OCI-LY3 (cell line): ENCODE measurements at regions not wholly inside any gene's neighbourhood (a gene's known extent, or its start where the extent isn't known, plus 50 kb on each side); places are given as distances from the start of the nearest gene placed in this dataset.

ENCODE experiments used
- H2AFZ ChIP-seq: fragments of 200-600, 300-600 bp; shearing (Covaris generic); 2 replicates; pipeline ENCODE4 v1.6.0; 2014; ENCODE audit warnings: antibody characterized with exemption, low read depth, low read length
- H3K27ac ChIP-seq: fragments of 200-600, 300-600 bp; sonication (generic); 2 replicates; pipeline ENCODE4 v1.5.1; 2014; ENCODE audit warnings: mild to moderate bottlenecking, low read length, moderate library complexity, mixed read lengths
- H3K27me3 ChIP-seq: fragments of 200-600, 300-600 bp; sonication (generic); 2 replicates; pipeline ENCODE4 v1.6.1; 2014; ENCODE audit warnings: low read depth, low read length, mixed read lengths
- H3K36me3 ChIP-seq: fragments of 200-600, 300-600 bp; sonication (generic); replicated peaks from 2 replicates; pipeline ENCODE3; 2014; ENCODE audit warnings: low read depth, low read length, mixed read lengths
- H3K4me1 ChIP-seq: fragments of 300-600, 200-600 bp; sonication (generic); 2 replicates; pipeline ENCODE4 v1.6.1; 2014; ENCODE audit warnings: low read length, mixed read lengths
- H3K4me2 ChIP-seq: fragments of 200-600, 300-600 bp; sonication (generic); 2 replicates; pipeline ENCODE4 v1.6.1; 2014; ENCODE audit warnings: low read length, mixed read lengths
- H3K4me3 ChIP-seq: fragments of 300-600, 200-600 bp; sonication (generic); 2 replicates; pipeline ENCODE4 v1.5.1; 2014; ENCODE audit warnings: antibody characterized with exemption, mild to moderate bottlenecking, low read length, moderate library complexity
- H3K79me2 ChIP-seq: fragments of 300-600, 200-600 bp; shearing (Covaris generic); 2 replicates; pipeline ENCODE4 v1.6.1; 2014; ENCODE audit warnings: mild to moderate bottlenecking, low read length, mixed read lengths
- H3K9ac ChIP-seq: fragments of 300-600, 200-600 bp; shearing (Covaris generic); 2 replicates; pipeline ENCODE4 v1.6.0; 2014; ENCODE audit warnings: mild to moderate bottlenecking, low read length, moderate library complexity
- H3K9me3 ChIP-seq: fragments of 200-600, 300-600 bp; shearing (Covaris generic); 2 replicates; pipeline ENCODE4 v1.6.1; 2014; ENCODE audit warnings: low read length, mixed read lengths; ENCODE audit not compliant: insufficient read depth
- H4K20me1 ChIP-seq: fragments of 200-600, 300-600 bp; sonication (generic); 2 replicates; pipeline ENCODE4 v1.6.1; 2016; ENCODE audit warnings: low read length, mixed read lengths; ENCODE audit not compliant: insufficient read depth
- EZH2phosphoT487 ChIP-seq: fragments of 200-600 bp; shearing (Covaris generic); IDR thresholded peaks from 2 replicates; pipeline ENCODE4 v1.6.1; 2018; ENCODE audit warnings: antibody characterized with exemption, mixed run types, low read depth
- TF ChIP-seq, protein P1 (sequence below): fragments of 200-600, 300-600 bp; sonication (generic); IDR thresholded peaks from 2 replicates; pipeline ENCODE4 v1.5.1; 2014; ENCODE audit warnings: antibody characterized with exemption, low read length, low read depth

DNA sequence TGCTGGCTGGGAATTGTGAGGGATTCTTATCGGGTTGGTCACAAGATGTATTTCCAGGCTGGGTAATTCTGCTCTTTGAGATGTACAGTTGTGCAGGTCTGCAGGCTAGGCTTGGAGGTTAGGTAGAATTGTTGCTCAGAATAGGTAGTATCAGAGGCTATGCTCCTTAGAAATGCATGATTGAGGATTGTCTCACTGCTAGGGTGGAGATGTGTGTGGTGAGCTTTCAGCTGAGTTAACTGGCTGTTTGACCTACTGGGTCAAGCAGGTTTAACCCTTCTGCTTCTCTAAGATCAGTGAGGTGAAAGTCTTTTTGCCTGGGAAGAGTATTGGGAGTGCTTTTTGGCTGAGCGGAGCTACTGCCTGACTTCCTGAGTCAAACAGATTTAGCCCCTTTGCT, 701.1 kb downstream of the UTRN start:
- Histone ChIP-seq H3K4me2 (no peak overlapping the region), H3K9me3 (no peaks in the 10 kb centered on the region), H3K27me3 (no peaks in the 10 kb centered on the region), H3K36me3 (no peaks in the 10 kb centered on the region), H3K9ac (no peak overlapping the region), H3K79me2 (no peaks in the 10 kb centered on the region), H3K4me3 (no peak overlapping the region), H4K20me1 (no peaks in the 10 kb centered on the region), H3K27ac (no peak overlapping the region), H3K4me1 (no peaks in the 10 kb centered on the region), H2AFZ (no peak overlapping the region)
- TF ChIP-seq, protein P1, sequence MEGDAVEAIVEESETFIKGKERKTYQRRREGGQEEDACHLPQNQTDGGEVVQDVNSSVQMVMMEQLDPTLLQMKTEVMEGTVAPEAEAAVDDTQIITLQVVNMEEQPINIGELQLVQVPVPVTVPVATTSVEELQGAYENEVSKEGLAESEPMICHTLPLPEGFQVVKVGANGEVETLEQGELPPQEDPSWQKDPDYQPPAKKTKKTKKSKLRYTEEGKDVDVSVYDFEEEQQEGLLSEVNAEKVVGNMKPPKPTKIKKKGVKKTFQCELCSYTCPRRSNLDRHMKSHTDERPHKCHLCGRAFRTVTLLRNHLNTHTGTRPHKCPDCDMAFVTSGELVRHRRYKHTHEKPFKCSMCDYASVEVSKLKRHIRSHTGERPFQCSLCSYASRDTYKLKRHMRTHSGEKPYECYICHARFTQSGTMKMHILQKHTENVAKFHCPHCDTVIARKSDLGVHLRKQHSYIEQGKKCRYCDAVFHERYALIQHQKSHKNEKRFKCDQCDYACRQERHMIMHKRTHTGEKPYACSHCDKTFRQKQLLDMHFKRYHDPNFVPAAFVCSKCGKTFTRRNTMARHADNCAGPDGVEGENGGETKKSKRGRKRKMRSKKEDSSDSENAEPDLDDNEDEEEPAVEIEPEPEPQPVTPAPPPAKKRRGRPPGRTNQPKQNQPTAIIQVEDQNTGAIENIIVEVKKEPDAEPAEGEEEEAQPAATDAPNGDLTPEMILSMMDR = no peak
- TF ChIP-seq EZH2phosphoT487 = no peak

DNA sequence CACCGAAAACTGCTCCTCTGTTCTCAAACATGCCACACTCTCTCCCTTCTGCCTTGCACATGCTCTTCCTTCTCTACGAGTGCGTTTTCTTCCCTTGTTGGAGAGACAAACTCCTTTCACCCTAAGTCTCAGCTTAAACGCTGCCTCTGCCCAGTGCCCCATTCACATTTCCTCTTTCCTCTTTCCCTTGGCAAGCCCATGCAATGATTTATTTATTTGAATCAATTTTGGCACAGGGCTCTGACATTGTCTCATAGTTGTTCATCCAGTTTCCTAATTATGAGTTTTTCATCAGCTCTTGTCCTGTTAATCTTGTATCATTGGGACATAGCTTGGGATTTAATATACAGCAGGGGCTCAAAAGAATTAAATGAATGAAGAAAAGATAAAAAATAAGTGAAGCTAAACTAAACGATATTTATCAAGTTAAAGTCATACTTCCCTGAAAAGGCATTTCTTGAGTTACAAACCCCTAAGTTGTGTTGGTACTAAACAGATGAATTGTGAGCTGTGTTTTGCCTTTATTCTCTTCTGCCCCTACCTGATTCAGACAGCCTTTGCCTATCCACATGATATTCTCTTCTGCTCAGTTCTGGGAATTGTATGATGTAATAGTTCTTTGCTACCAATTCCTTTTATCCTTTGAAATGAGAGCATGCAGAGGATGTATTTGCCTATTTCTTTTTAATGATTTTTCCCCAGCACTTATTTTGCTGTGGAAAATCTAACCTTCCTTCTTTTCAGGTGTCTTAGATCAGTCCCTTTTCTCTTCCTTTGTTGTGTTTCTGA, 704.4 kb downstream of the UTRN start:
- TF ChIP-seq, protein P1 = no peak
- no peak for TF ChIP-seq EZH2phosphoT487
- Histone ChIP-seq H3K9me3 (no peaks in the 10 kb centered on the region), H3K4me3 (no peak overlapping the region), H3K36me3 (no peaks in the 10 kb centered on the region), H3K27me3 (no peaks in the 10 kb centered on the region), H3K79me2 (no peaks in the 10 kb centered on the region), H2AFZ (no peak overlapping the region), H3K4me2 (no peak overlapping the region), H3K27ac (no peak overlapping the region), H3K4me1 (no peaks in the 10 kb centered on the region), H4K20me1 (no peaks in the 10 kb centered on the region), H3K9ac (no peak overlapping the region)

DNA sequence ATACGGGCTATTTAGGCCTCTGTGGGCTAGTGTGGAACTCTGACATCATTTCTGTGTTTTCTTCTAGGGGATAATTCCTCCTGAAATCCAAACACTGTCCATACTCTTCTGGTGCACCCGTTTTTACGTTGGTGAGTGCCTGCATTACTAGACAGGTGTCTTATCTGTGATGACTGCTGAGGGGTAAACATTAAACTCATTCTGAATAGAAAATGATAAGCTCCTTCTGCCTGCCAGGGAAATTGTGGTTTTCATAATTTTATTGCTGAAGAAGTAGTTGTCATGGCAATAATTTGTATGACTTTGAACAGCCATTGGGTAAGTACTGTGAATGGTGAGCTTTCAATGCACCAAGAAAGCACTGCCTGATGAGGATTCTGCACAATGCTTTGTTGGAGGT, 705.6 kb downstream of the UTRN start:
- H3K79me2 ChIP-seq = no peaks in the 10 kb centered on the region
- H3K9ac ChIP-seq = no peak overlapping the region
- H3K27me3 ChIP-seq = no peaks in the 10 kb centered on the region
- no peak overlapping the region for H3K27ac ChIP-seq
- no peak for TF ChIP-seq EZH2phosphoT487
- TF ChIP-seq, protein P1 = no peak
- H3K9me3 ChIP-seq = no peaks in the 10 kb centered on the region
- H3K4me2 ChIP-seq = no peak overlapping the region
- H4K20me1 ChIP-seq = no peaks in the 10 kb centered on the region
- no peaks in the 10 kb centered on the region for H3K36me3 ChIP-seq
- no peak overlapping the region for H3K4me3 ChIP-seq
- H2AFZ ChIP-seq = no peak overlapping the region
- no peaks in the 10 kb centered on the region for H3K4me1 ChIP-seq

DNA sequence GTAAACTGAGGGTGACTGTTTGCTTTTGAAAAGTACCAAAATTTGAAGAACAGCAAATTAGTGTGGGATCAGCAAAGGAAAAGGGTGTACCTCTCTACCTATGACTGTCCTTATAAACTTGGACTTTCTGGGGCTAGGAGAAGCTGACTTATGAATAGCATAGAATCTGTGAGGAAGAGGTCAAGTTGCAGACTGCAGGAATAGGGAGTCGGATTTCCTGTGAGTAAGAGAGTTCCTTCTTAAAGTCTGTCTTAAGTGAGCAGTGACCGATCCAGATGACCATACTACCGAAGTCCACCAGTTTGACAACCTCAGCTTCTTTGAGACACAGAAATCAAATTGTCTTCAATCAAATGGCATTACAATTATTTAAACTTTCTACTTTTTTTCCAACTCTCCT, 708.7 kb downstream of the UTRN start:
- no peak for TF ChIP-seq EZH2phosphoT487
- TF ChIP-seq, protein P1 = no peak

More for the DNA sequence above, 708.7 kb downstream of the UTRN start:
- Histone ChIP-seq H3K9ac (no peak overlapping the region), H3K27me3 (no peaks in the 10 kb centered on the region), H3K4me2 (no peak overlapping the region), H3K79me2 (no peaks in the 10 kb centered on the region), H3K4me3 (no peak overlapping the region), H3K36me3 (no peaks in the 10 kb centered on the region), H2AFZ (no peak overlapping the region), H3K9me3 (no peaks in the 10 kb centered on the region), H3K27ac (no peak overlapping the region), H3K4me1 (no peaks in the 10 kb centered on the region), H4K20me1 (no peaks in the 10 kb centered on the region)
